H1 (cell line): ENCODE measurements at regions not wholly inside any gene's neighbourhood (a gene's known extent, or its start where the extent isn't known, plus 50 kb on each side); places are given as distances from the start of the nearest gene placed in this dataset.
A peak's percentile ranks its signal among the peaks of the same experiment; 100 is the strongest.

Experiments
- CTCF ChIA-PET: fragments of 300-600 bp; sonication (Branson Sonifier 250); formaldehyde crosslinking; loops from one replicate; lab custom pipeline; 2021; ENCODE audit not compliant: partially characterized antibody; lab: Charles Lee
- POLR2A ChIA-PET: fragments of 300-600 bp; sonication (Branson Sonifier 250); formaldehyde crosslinking; loops from one replicate; lab custom pipeline; 2021; ENCODE audit warnings: inconsistent platforms; ENCODE audit not compliant: partially characterized antibody; lab: Charles Lee
- DNase-seq, 2 experiments: peaks; one replicate each; pipeline versions ENCODE4 v3.0.0 to v3.0.0-alpha.2; 2010 to 2022; ENCODE audit warnings: low spot score in 2 of 2, low read depth in 1 of 2, mixed read lengths in 1 of 2
- FAIRE-seq: peaks from 2 replicates; lab custom pipeline; 2011; peaks lifted over from hg19 to GRCh38; lab: Jason Lieb, UNC
- H2AFZ ChIP-seq: 2 replicates; pipeline ENCODE4 v1.8.1; 2012; ENCODE audit warnings: low read length, inconsistent platforms
- H2AK5ac ChIP-seq: 2 replicates; pipeline ENCODE4 v1.6.1; 2013; ENCODE audit warnings: low read depth, low read length
- H2BK120ac ChIP-seq: replicated peaks from 2 replicates; pipeline ENCODE3; 2013; ENCODE audit warnings: low read depth, low read length, inconsistent platforms
- H2BK12ac ChIP-seq: 2 replicates; pipeline ENCODE4 v1.6.1; 2013; ENCODE audit warnings: low read depth, low read length
- H2BK15ac ChIP-seq: 2 replicates; pipeline ENCODE4 v1.6.1; 2013; ENCODE audit warnings: low read length
- H2BK20ac ChIP-seq: 2 replicates; pipeline ENCODE4 v1.6.1; 2013; ENCODE audit warnings: low read length
- H2BK5ac ChIP-seq: 2 replicates; pipeline ENCODE4 v1.6.1; 2013; ENCODE audit warnings: low read depth, low read length
- H3K14ac ChIP-seq: 2 replicates; pipeline ENCODE4 v1.6.1; 2013; ENCODE audit warnings: inconsistent platforms; ENCODE audit not compliant: insufficient read length
- H3K18ac ChIP-seq: 2 replicates; pipeline ENCODE4 v1.6.1; 2013; ENCODE audit warnings: low read length; ENCODE audit errors: extremely low read depth
- H3K23ac ChIP-seq: 2 replicates; pipeline ENCODE4 v1.6.1; 2013; ENCODE audit warnings: inconsistent platforms; ENCODE audit not compliant: insufficient read length
- H3K23me2 ChIP-seq: 2 replicates; pipeline ENCODE4 v1.6.1; 2013; ENCODE audit warnings: low read depth, low read length
- H3K27ac ChIP-seq: 2 replicates; pipeline ENCODE4 v1.6.1; 2011; ENCODE audit warnings: low read depth, low read length, inconsistent platforms
- H3K27me3 ChIP-seq, 4 experiments: replicated peaks in 1 of 4; 1 replicate in 1 of 4; 2 replicates in 3 of 4; pipeline versions ENCODE4 v1.6.1 to v1.8.1; 2011 to 2013; ENCODE audit warnings: low read length in 3 of 4, mild to moderate bottlenecking in 3 of 4, inconsistent platforms in 2 of 4, mixed read lengths in 2 of 4, moderate library complexity in 1 of 4; ENCODE audit not compliant: control insufficient read depth in 3 of 4, insufficient read depth in 3 of 4; ENCODE audit errors: extremely low read depth in 1 of 4
- H3K36me3 ChIP-seq, 4 experiments: 2 replicates each; pipeline versions ENCODE4 v1.6.1 to v1.8.1; 2011 to 2013; ENCODE audit warnings: mild to moderate bottlenecking in 4 of 4, low read length in 3 of 4, moderate library complexity in 2 of 4, control low read depth in 1 of 4, inconsistent platforms in 1 of 4; ENCODE audit not compliant: insufficient read depth in 4 of 4, control insufficient read depth in 2 of 4
- H3K4ac ChIP-seq: replicated peaks from 2 replicates; pipeline ENCODE3; 2013; ENCODE audit warnings: low read length, low read depth, mixed read lengths, inconsistent platforms; ENCODE audit not compliant: insufficient read length
- H3K4me1 ChIP-seq, 4 experiments: replicated peaks in 1 of 4; 1 replicate in 1 of 4; 2 replicates in 3 of 4; pipeline versions ENCODE4 v1.6.1 to v1.8.1; 2011 to 2013; ENCODE audit warnings: low read length in 3 of 4, inconsistent platforms in 2 of 4, mixed read lengths in 1 of 4; ENCODE audit not compliant: insufficient read depth in 4 of 4, control insufficient read depth in 3 of 4
- H3K4me2 ChIP-seq, 2 experiments: 2 replicates each; pipeline versions ENCODE4 v1.6.1 to v1.8.1; 2011 to 2013; ENCODE audit warnings: low read depth in 2 of 2, low read length in 2 of 2, control low read depth in 1 of 2, inconsistent platforms in 1 of 2, mild to moderate bottlenecking in 1 of 2; ENCODE audit not compliant: insufficient read depth in 1 of 2
- H3K4me3 ChIP-seq, 4 experiments: fragments of 200-600, 300-600 bp in 1 of 4; sonication (generic), shearing (Covaris generic), sonication (Bioruptor Twin) in 1 of 4; 2 replicates each; pipeline versions ENCODE4 v1.5.1 to v1.8.1; 2011 to 2016; ENCODE audit warnings: low read length in 4 of 4, low read depth in 3 of 4, control low read depth in 2 of 4, inconsistent platforms in 2 of 4, mild to moderate bottlenecking in 2 of 4, mixed read lengths in 1 of 4, moderate library complexity in 1 of 4; ENCODE audit not compliant: insufficient read depth in 2 of 4; ENCODE audit errors: extremely low read depth in 1 of 4
- H3K56ac ChIP-seq: replicated peaks from 2 replicates; pipeline ENCODE3; 2013; ENCODE audit warnings: low read depth, mild to moderate bottlenecking, mixed read lengths, low read length, inconsistent platforms; ENCODE audit not compliant: insufficient read length
- H3K79me1 ChIP-seq: 2 replicates; pipeline ENCODE4 v1.6.1; 2013; ENCODE audit warnings: low read depth, low read length, control low read depth
- H3K79me2 ChIP-seq, 2 experiments: 2 replicates each; pipeline versions ENCODE4 v1.6.1 to v1.8.1; 2012 to 2013; ENCODE audit warnings: low read length in 2 of 2, mild to moderate bottlenecking in 2 of 2, inconsistent platforms in 1 of 2; ENCODE audit not compliant: insufficient read depth in 2 of 2, control insufficient read depth in 1 of 2
- H3K9ac ChIP-seq, 4 experiments: replicated peaks in 1 of 4; 1 replicate in 1 of 4; 2 replicates in 3 of 4; pipeline versions ENCODE4 v1.6.1 to v1.8.1; 2011 to 2013; ENCODE audit warnings: low read depth in 3 of 4, low read length in 3 of 4, control low read depth in 2 of 4, mild to moderate bottlenecking in 2 of 4, moderate library complexity in 2 of 4, inconsistent platforms in 1 of 4; ENCODE audit errors: extremely low read depth in 1 of 4
- H3K9me3 ChIP-seq, 2 experiments: 2 replicates each; pipeline versions ENCODE4 v1.6.1 to v1.8.1; 2012 to 2013; ENCODE audit warnings: mild to moderate bottlenecking in 2 of 2, moderate library complexity in 2 of 2, control low read depth in 1 of 2, inconsistent platforms in 1 of 2, low read depth in 1 of 2, low read length in 1 of 2, mixed read lengths in 1 of 2; ENCODE audit not compliant: insufficient read depth in 2 of 2
- H4K20me1 ChIP-seq, 2 experiments: replicated peaks in 1 of 2; 2 replicates each; pipeline versions ENCODE3 to v1.8.1; 2011 to 2013; ENCODE audit warnings: inconsistent platforms in 2 of 2, low read length in 2 of 2, mild to moderate bottlenecking in 1 of 2; ENCODE audit not compliant: insufficient read depth in 2 of 2, control insufficient read depth in 1 of 2
- H4K5ac ChIP-seq: 2 replicates; pipeline ENCODE4 v1.6.1; 2013; ENCODE audit warnings: low read length, low read depth, mixed read lengths, inconsistent platforms; ENCODE audit not compliant: insufficient read length
- H4K8ac ChIP-seq: 2 replicates; pipeline ENCODE4 v1.8.0; 2013; ENCODE audit warnings: mild to moderate bottlenecking, moderate library complexity, low read length, inconsistent platforms; ENCODE audit not compliant: insufficient read depth; ENCODE audit errors: extremely low read depth
- H4K91ac ChIP-seq: replicated peaks from 2 replicates; pipeline ENCODE3; 2013; ENCODE audit warnings: low read length, mixed read lengths, inconsistent platforms; ENCODE audit not compliant: insufficient read length
- BRCA1 ChIP-seq: IDR thresholded peaks from 2 replicates; pipeline ENCODE4 v1.6.1; 2012; ENCODE audit warnings: low read depth, low read length, improper control_type of control experiment
- CBX5 ChIP-seq: fragments of 300-800, 300-1000 bp; sonication (generic); IDR thresholded peaks from 2 replicates; pipeline ENCODE4 v1.7.1; 2016; ENCODE audit warnings: antibody characterized with exemption, low read length, low read depth
- CREB1 ChIP-seq: IDR thresholded peaks from 2 replicates; pipeline ENCODE4 v1.6.1; 2012; ENCODE audit warnings: inconsistent platforms
- HDAC2 ChIP-seq, 2 experiments: fragments of 300-600 bp in 1 of 2; sonication (generic) in 1 of 2; IDR thresholded peaks; 2 replicates each; pipeline ENCODE4 v1.6.1; 2011 to 2012; ENCODE audit warnings: low read depth in 2 of 2, low read length in 2 of 2, mild to moderate bottlenecking in 2 of 2, moderate library complexity in 2 of 2, borderline replicate concordance in 1 of 2, inconsistent platforms in 1 of 2
- HDAC6 ChIP-seq: IDR thresholded peaks from one replicate; pipeline ENCODE4 v1.7.1; 2012; ENCODE audit warnings: low read depth, mild to moderate bottlenecking, inconsistent platforms, low read length, moderate library complexity
- KDM4A ChIP-seq: IDR thresholded peaks from one replicate; pipeline ENCODE4 v1.7.1; 2012; ENCODE audit warnings: low read depth, mild to moderate bottlenecking, moderate library complexity, low read length, inconsistent platforms; ENCODE audit not compliant: severe bottlenecking
- KDM5A ChIP-seq: fragments of 200-600 bp; IDR thresholded peaks from 2 replicates; pipeline ENCODE4 v1.7.1; 2012; ENCODE audit warnings: mild to moderate bottlenecking, low read length, inconsistent platforms, mixed read lengths
- NRF1 ChIP-seq: IDR thresholded peaks from 2 replicates; pipeline ENCODE4 v1.6.1; 2011; ENCODE audit warnings: mild to moderate bottlenecking, low read depth, low read length, improper control_type of control experiment
- PHF8 ChIP-seq: fragments of 200-600 bp; sonication (generic); conservative IDR thresholded peaks from 2 replicates; pipeline ENCODE4 v1.7.1; 2012; ENCODE audit warnings: low read depth, mild to moderate bottlenecking, inconsistent platforms, low read length, moderate library complexity
- SIX5 ChIP-seq: IDR thresholded peaks from 2 replicates; pipeline ENCODE4 v1.6.1; 2011; ENCODE audit warnings: mild to moderate bottlenecking, low read depth, low read length
- SUZ12 ChIP-seq: fragments of 200-600 bp; sonication (generic); IDR thresholded peaks from 2 replicates; pipeline ENCODE4 v1.6.1; 2012; ENCODE audit warnings: mild to moderate bottlenecking, inconsistent platforms, low read length, moderate library complexity, mixed read lengths
- TAF7 ChIP-seq: optimal IDR thresholded peaks from 2 replicates; pipeline ENCODE3; 2011; ENCODE audit warnings: low read depth, mild to moderate bottlenecking, inconsistent platforms, low read length, moderate library complexity, borderline replicate concordance
- WGBS, 2 experiments: shearing (Covaris generic) in 1 of 2; methylation state at CpG; one replicate each; pipeline versions ENCODE4 v1.1.6 to v1.1.7; 2013 to 2015; ENCODE audit warnings: low lambda C conversion rate in 2 of 2, mixed read lengths in 2 of 2, inconsistent platforms in 1 of 2, low coverage in 1 of 2, missing lambda C conversion rate in 1 of 2; ENCODE audit not compliant: insufficient replicate concordance in 2 of 2, insufficient coverage in 1 of 2, insufficient read length in 1 of 2; ENCODE audit errors: extremely low coverage in 1 of 2, missing lambda C conversion rate in 1 of 2; 5-methylcytosine and 5-hydroxymethylcytosine counted together
- TF ChIP-seq, protein P1 (sequence below): IDR thresholded peaks from 2 replicates; pipeline ENCODE4 v1.6.1; 2012; ENCODE audit warnings: inconsistent platforms

DNA sequence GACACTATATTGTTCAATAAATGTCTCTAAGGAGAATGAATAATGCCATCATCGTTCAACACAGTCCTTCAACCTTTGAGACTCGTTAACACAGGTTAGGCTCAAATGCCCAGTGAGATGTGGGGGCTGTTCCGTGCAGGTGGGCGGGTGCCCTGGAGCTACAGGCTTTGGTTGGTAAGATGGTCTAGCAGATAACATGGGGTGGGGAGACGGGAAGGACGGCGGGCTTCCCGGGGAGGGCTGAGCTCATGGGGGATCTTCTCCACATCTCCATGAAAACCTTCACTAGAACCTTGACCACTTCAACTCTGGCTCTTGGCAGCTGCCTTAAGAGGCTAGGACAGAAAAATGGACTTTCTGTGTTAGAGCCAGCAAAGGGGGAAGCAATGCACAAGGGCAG, 134.1 kb upstream of the TCERG1L start:
- Histone ChIP-seq H3K4me3 (no peak overlapping the region), H2BK5ac (no peak overlapping the region), H3K18ac (no peak overlapping the region), H3K9ac (no peak overlapping the region), H3K4me2 (no peak overlapping the region), H3K27me3 (no peaks in the 10 kb centered on the region), H4K8ac (no peak overlapping the region), H3K79me1 (no peaks in the 10 kb centered on the region), H3K79me2 (no peaks in the 10 kb centered on the region), H2BK15ac (no peak overlapping the region), H4K20me1 (no peaks in the 10 kb centered on the region), H3K27ac (no peak overlapping the region), H3K9me3 (no peaks in the 10 kb centered on the region), H2BK12ac (no peak overlapping the region), H3K4ac (no peak overlapping the region), H4K5ac (no peak overlapping the region), H3K14ac (no peak overlapping the region), H3K23me2 (no peaks in the 10 kb centered on the region), H2AK5ac (no peak overlapping the region), H3K23ac (no peak overlapping the region), H4K91ac (no peak overlapping the region), H2BK120ac (no peak overlapping the region), H3K56ac (no peak overlapping the region), H2AFZ (no peak overlapping the region), H2BK20ac (no peak overlapping the region), H3K4me1 (no peaks in the 10 kb centered on the region; a peak in 1 of 7 replicates), H3K36me3 (no peaks in the 10 kb centered on the region)
- 81% methylated on average over 8 of the region's 8 CpGs; no CpG with 5 or more reads in 1 of the 2 experiments for WGBS, 2 experiments
- ChIA-PET POLR2A (no interaction called here), CTCF (interaction anchor here (1.0 to 1.5 kb wide), 2 partner anchors 8 to 29 kb away, joined by 3 to 10 read pairs; no protein-coding TSS in a partner anchor)
- DNase-seq (peak in 1 of 2 experiments; percentile 11), FAIRE-seq (no peak)
- TF ChIP-seq KDM5A (no peak), SIX5 (no peak), TAF7 (no peak), BRCA1 (no peak), HDAC2 (IDR thresholded peaks at IDR 0.05; ENCODE audit: borderline replicate concordance in 1 of 2, low read depth in 2 of 2, low read length in 2 of 2) (no peak), SUZ12 (no peak), PHF8 (no peak), CREB1 (no peak), HDAC6 (no peak), KDM4A (no peak), CBX5 (no peak), NRF1 (no peak)
- TF ChIP-seq, protein P1, sequence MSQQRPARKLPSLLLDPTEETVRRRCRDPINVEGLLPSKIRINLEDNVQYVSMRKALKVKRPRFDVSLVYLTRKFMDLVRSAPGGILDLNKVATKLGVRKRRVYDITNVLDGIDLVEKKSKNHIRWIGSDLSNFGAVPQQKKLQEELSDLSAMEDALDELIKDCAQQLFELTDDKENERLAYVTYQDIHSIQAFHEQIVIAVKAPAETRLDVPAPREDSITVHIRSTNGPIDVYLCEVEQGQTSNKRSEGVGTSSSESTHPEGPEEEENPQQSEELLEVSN: no peak
